Esophagus squamous epithelium (tissue), 5 donors: ENCODE measurements at regions not wholly inside any gene's neighbourhood (a gene's known extent, or its start where the extent isn't known, plus 50 kb on each side); places are given as distances from the start of the nearest gene placed in this dataset.
"Not testable (repeated sequence)": the region's sequence is repeated elsewhere in the genome, so short reads cannot be mapped to it uniquely, and the experiment has no call there.

Experiments used
- DNase-seq: peaks from one replicate; lab custom pipeline; 2025; lab: John Stamatoyannopoulos, UW
- H3K27ac ChIP-seq, 4 donors: fragments of 200-600 bp; sonication (generic); one replicate each; pipeline ENCODE4 v1.5.1; 2016 to 2019; ENCODE audit warnings: mild to moderate bottlenecking in 1 of 4
- H3K27me3 ChIP-seq, 4 donors: fragments of 200-600 bp; sonication (generic); 1 replicate in 3 of 4; 2 replicates in 1 of 4; pipeline versions ENCODE4 v1.5.1 to v1.6.0; 2017 to 2021; ENCODE audit warnings: antibody characterized with exemption in 1 of 4
- H3K36me3 ChIP-seq, 3 donors: fragments of 200-600 bp; sonication (generic); one replicate each; pipeline ENCODE4 v1.5.1; 2016 to 2019
- H3K4me1 ChIP-seq, 3 donors: fragments of 200-600 bp; sonication (generic); one replicate each; pipeline ENCODE4 v1.5.1; 2017 to 2019
- H3K4me3 ChIP-seq, 4 donors: fragments of 200-600 bp; sonication (generic); 1 replicate in 3 of 4; 2 replicates in 1 of 4; pipeline ENCODE4 v1.5.1; 2016 to 2019; ENCODE audit warnings: mild to moderate bottlenecking in 2 of 4, moderate library complexity in 1 of 4
- H3K9me3 ChIP-seq, 3 donors: fragments of 200-600 bp; sonication (generic); one replicate each; pipeline ENCODE4 v1.5.1; 2016 to 2019
- WGBS, 2 donors: methylation state at CpG; one replicate each; pipeline ENCODE4 v1.1.5; 2018; 5-methylcytosine and 5-hydroxymethylcytosine counted together
- intact Hi-C: fragments of 100-400 bp; cut with DNase I; formaldehyde crosslinking; loops from one replicate; pipeline ENCODE4 v1.15.0; 2022
- small RNA-seq, 4 donors: library from RNA; depleted of rRNA; stranded (forward); fragments of <200 nt; gene quantifications; one replicate each; pipeline ENCODE3, GENCODE V24; 2016
- donor health status: DM: yes; HTN: yes; CAD: no.

- H3K36me3 ChIP-seq, DNase-seq, H3K4me3 ChIP-seq, intact Hi-C loops, H3K27me3 ChIP-seq, H3K4me1 ChIP-seq, H3K9me3 ChIP-seq, H3K27ac ChIP-seq: not testable (repeated sequence)
- WGBS, 2 donors, result no CpG with 5 or more reads among the region's 9 CpGs
Observed at GRCh38 chr16:32865284-32865683, 189.3 kb upstream of the TP53TG3 start.

- H3K36me3 ChIP-seq, DNase-seq, H3K4me1 ChIP-seq, H3K4me3 ChIP-seq, H3K9me3 ChIP-seq, H3K27ac ChIP-seq, intact Hi-C loops, H3K27me3 ChIP-seq: not testable (repeated sequence)
- 84% methylated on average over 7 of the region's 10 CpGs; no CpG with 5 or more reads in 1 of the 2 donors for WGBS, 2 donors
Observed at GRCh38 chr16:32861476-32862201, 185.7 kb upstream of the TP53TG3 start.

GRCh38 chr16:32847379-32847778, 171.4 kb upstream of the TP53TG3 start:
- H3K27me3 ChIP-seq, H3K4me3 ChIP-seq, DNase-seq, H3K9me3 ChIP-seq, H3K36me3 ChIP-seq, H3K27ac ChIP-seq, H3K4me1 ChIP-seq, intact Hi-C loops: not testable (repeated sequence)
- no CpG with 5 or more reads among the region's 4 CpGs for WGBS, 2 donors

GRCh38 chr16:32845572-32845971, 169.6 kb upstream of the TP53TG3 start:
- H3K4me1 ChIP-seq, DNase-seq, H3K27me3 ChIP-seq, H3K36me3 ChIP-seq, intact Hi-C loops, H3K4me3 ChIP-seq, H3K27ac ChIP-seq, H3K9me3 ChIP-seq: not testable (repeated sequence)
- 70% methylated on average over 3 of the region's 17 CpGs; no CpG with 5 or more reads in 1 of the 2 donors for WGBS, 2 donors

GRCh38 chr16:32842844-32843243, 166.9 kb upstream of the TP53TG3 start:
- H3K27ac ChIP-seq, H3K4me3 ChIP-seq, H3K36me3 ChIP-seq, H3K27me3 ChIP-seq, H3K9me3 ChIP-seq, H3K4me1 ChIP-seq, DNase-seq, intact Hi-C loops: not testable (repeated sequence)
- WGBS, 2 donors, result 25 to 48% methylated on average over 1 of the region's 1 CpG

- H3K36me3 ChIP-seq, DNase-seq, H3K27me3 ChIP-seq, H3K27ac ChIP-seq, H3K9me3 ChIP-seq, intact Hi-C loops, H3K4me3 ChIP-seq, H3K4me1 ChIP-seq: not testable (repeated sequence)
- WGBS, 2 donors, result 73 to 75% methylated on average over 3 of the region's 3 CpGs
Observed at GRCh38 chr16:32807280-32807679, 131.3 kb upstream of the TP53TG3 start.

GRCh38 chr16:32805639-32806038, 129.7 kb upstream of the TP53TG3 start:
- H3K4me1 ChIP-seq, H3K4me3 ChIP-seq, H3K27me3 ChIP-seq, DNase-seq, intact Hi-C loops, H3K36me3 ChIP-seq, H3K9me3 ChIP-seq, H3K27ac ChIP-seq: not testable (repeated sequence)
- WGBS, 2 donors, result 60 to 89% methylated on average over 1 to 2 of the region's 2 CpGs

Small RNA genes lying in the stretch of these regions (small RNA-seq; reads per million reads assigned to genes)
- gene AC137761.2 (0 reads per million in 4 donors), gene AC142086.2 (0 reads per million in 4 donors)
